AG04450 (cell line): ENCODE measurements at regions not wholly inside any gene's neighbourhood (a gene's known extent, or its start where the extent isn't known, plus 50 kb on each side); places are given as distances from the start of the nearest gene placed in this dataset.

Experiments used
- CTCF ChIA-PET: fragments of 300-600, 350-600 bp; formaldehyde crosslinking; extraction: SDS; loops from one replicate; lab custom pipeline; 2022; ENCODE audit warnings: antibody characterized with exemption, inconsistent platforms; lab: Charles Lee
- POLR2A ChIA-PET: fragments of 350-600 bp; formaldehyde crosslinking; extraction: SDS; loops from one replicate; lab custom pipeline; 2021; ENCODE audit warnings: antibody characterized with exemption, inconsistent platforms; lab: Yijun Ruan, JAX
- DNase-seq: peaks from one replicate; pipeline ENCODE4 v3.0.0-alpha.2; 2011; ENCODE audit warnings: low read depth, low spot score
- H3K27ac ChIP-seq: one replicate; pipeline ENCODE4 v1.5.1; 2012; ENCODE audit warnings: low read depth, low read length, control low read depth
- H3K27me3 ChIP-seq: one replicate; pipeline ENCODE4 v1.6.0; 2012; ENCODE audit warnings: low read length; ENCODE audit not compliant: control insufficient read depth, insufficient read depth
- H3K4me3 ChIP-seq: 2 replicates; pipeline ENCODE4 v1.5.1; 2011; ENCODE audit warnings: mild to moderate bottlenecking, low read depth, low read length, control low read depth
- H3K9me3 ChIP-seq: 2 replicates; pipeline ENCODE4 v1.5.1; 2012; ENCODE audit warnings: low read length; ENCODE audit not compliant: control insufficient read depth, insufficient read depth
- TF ChIP-seq, protein P1 (sequence below): IDR thresholded peaks from 2 replicates; pipeline ENCODE4 v1.5.1; 2011; ENCODE audit warnings: low read depth, low read length, control low read depth, inconsistent platforms

GRCh38 chr4:127416115-127416514 lies 216.6 kb upstream of the INTU start:
- Histone ChIP-seq H3K9me3 (no peaks in the 10 kb centered on the region), H3K4me3 (no peak overlapping the region), H3K27ac (no peak overlapping the region), H3K27me3 (no peaks in the 10 kb centered on the region)
- no peak for DNase-seq
- CTCF ChIA-PET = no interaction called here
- POLR2A ChIA-PET = no interaction called here
- TF ChIP-seq, protein P1, sequence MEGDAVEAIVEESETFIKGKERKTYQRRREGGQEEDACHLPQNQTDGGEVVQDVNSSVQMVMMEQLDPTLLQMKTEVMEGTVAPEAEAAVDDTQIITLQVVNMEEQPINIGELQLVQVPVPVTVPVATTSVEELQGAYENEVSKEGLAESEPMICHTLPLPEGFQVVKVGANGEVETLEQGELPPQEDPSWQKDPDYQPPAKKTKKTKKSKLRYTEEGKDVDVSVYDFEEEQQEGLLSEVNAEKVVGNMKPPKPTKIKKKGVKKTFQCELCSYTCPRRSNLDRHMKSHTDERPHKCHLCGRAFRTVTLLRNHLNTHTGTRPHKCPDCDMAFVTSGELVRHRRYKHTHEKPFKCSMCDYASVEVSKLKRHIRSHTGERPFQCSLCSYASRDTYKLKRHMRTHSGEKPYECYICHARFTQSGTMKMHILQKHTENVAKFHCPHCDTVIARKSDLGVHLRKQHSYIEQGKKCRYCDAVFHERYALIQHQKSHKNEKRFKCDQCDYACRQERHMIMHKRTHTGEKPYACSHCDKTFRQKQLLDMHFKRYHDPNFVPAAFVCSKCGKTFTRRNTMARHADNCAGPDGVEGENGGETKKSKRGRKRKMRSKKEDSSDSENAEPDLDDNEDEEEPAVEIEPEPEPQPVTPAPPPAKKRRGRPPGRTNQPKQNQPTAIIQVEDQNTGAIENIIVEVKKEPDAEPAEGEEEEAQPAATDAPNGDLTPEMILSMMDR = no peak

GRCh38 chr4:127417885-127418535 lies 214.7 kb upstream of the INTU start:
- TF ChIP-seq, protein P1 = no peak
- no peaks in the 10 kb centered on the region for H3K27me3 ChIP-seq
- no peak overlapping the region for H3K4me3 ChIP-seq
- H3K9me3 ChIP-seq = no peaks in the 10 kb centered on the region
- POLR2A ChIA-PET = no interaction called here
- H3K27ac ChIP-seq = no peak overlapping the region
- CTCF ChIA-PET = no interaction called here
- DNase-seq = no peak

DNA sequence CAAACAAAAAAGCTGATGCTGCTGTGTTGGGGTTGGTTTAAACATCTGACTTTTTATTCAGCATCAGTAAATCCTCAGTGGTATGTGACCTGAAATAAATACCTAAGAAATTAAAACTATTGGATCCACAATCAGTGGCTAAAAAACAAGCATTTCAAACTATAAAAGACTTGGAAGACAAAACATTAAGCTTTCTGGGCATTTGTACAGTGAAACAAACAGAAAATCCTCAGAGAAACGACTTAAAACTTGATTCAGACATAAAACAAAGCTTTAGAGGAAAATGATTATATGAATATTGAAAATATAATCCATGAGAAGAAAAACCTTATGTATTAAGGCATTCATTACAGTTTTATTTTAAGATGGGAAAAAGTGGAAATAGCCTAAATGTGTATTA lies 213.3 kb upstream of the INTU start:
- no peaks in the 10 kb centered on the region for H3K27me3 ChIP-seq
- DNase-seq = no peak
- ChIA-PET CTCF (interaction anchor here (0.6 kb wide), 1 partner anchor 806 kb away, joined by 3 read pairs; no protein-coding TSS in a partner anchor), POLR2A (no interaction called here)
- no peaks in the 10 kb centered on the region for H3K9me3 ChIP-seq
- no peak overlapping the region for H3K4me3 ChIP-seq
- H3K27ac ChIP-seq = no peak overlapping the region
- TF ChIP-seq, protein P1 = no peak

DNA sequence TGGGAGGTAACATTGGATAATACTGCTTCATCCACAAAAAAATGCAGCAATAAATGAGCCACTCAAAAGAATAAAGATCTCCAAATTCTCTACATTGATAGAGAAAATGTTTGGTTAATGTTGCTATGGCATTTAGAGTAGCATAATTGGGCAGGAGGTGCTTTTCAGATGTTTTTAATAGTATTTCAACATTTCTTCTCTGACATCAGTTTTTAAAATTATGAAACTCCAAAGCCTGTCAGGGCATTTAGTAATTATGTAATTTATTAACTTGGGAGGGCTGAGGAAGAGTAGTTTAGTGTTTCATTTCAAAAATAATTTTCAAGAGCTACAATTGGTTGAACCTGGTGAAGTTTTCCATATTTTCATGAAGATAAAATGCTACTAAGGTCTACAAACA lies 211.3 kb upstream of the INTU start:
- no peaks in the 10 kb centered on the region for H3K9me3 ChIP-seq
- H3K27ac ChIP-seq = no peak overlapping the region
- H3K4me3 ChIP-seq = no peak overlapping the region
- TF ChIP-seq, protein P1 = no peak
- no peak for DNase-seq
- ChIA-PET CTCF (no interaction called here), POLR2A (no interaction called here)
- no peaks in the 10 kb centered on the region for H3K27me3 ChIP-seq

DNA sequence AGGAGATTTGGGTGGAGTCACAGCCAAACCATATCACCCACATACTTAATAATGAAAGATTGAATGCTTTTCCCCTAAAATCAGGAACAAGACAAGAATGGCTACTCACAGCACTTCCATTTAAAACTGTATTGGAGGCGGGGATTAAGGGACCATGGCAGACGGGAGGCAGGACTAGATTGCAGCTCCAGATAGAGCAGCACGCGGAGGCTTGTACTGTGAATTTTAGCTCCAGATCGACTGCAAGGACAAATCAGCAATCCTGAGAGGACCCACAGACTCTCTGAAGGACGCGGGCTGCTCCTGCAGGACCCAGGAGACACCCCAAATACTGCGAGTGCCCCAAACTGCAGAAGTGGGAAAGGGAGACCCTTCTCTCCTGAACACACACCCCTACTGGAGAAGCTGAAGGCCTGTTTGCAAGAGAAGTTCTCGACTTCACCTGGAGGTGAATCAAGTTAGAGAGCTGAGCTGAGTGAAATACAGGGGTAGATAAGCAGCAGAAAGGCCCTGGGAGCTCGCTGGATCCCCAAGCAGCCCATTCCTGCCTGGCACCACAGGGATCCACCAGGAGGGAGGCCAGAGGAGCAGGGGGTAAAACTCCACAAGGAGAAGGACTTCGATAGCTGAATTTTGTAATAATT lies 207.4 kb upstream of the INTU start:
- no peak for DNase-seq
- Histone ChIP-seq H3K9me3 (no peaks in the 10 kb centered on the region), H3K27me3 (no peaks in the 10 kb centered on the region), H3K27ac (no peak overlapping the region), H3K4me3 (no peak overlapping the region)
- ChIA-PET POLR2A (no interaction called here), CTCF (no interaction called here)
- TF ChIP-seq, protein P1 = no peak
